ENCODE measurements at regions not wholly inside any gene's neighbourhood (a gene's known extent, or its start where the extent isn't known, plus 50 kb on each side); places are given as distances from the start of the nearest gene placed in this dataset.

DNA sequence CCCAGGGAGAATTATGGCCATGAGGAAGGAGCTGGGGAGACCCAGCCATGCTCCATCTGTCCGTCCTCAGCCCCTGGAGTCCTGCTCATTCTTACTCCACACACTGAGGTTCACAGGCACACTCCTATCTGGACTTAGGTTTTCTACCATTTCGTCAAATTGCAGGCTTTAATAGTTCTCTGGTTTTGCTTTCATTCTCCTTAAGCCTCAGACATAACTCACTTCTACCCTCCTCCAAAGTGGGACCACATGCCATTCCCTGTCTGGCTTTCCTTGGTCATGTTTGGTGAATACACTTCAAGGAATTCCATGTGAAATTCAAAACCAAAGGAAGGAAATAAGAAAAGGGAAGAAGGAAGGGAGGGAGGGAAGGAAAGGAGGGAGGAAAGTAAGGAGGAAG is 115.7 kb downstream of the CMPK2 start:
- TF ChIP-seq CTCF (IDR thresholded peaks at IDR 0.05; ENCODE audit: insufficient read depth, low read depth, low read length, missing control alignments), result no peak
- no peak overlapping the region for H3K4me3 ChIP-seq (ENCODE audit: low read length)
- no peak for DNase-seq (ENCODE audit: low read depth)

DNA sequence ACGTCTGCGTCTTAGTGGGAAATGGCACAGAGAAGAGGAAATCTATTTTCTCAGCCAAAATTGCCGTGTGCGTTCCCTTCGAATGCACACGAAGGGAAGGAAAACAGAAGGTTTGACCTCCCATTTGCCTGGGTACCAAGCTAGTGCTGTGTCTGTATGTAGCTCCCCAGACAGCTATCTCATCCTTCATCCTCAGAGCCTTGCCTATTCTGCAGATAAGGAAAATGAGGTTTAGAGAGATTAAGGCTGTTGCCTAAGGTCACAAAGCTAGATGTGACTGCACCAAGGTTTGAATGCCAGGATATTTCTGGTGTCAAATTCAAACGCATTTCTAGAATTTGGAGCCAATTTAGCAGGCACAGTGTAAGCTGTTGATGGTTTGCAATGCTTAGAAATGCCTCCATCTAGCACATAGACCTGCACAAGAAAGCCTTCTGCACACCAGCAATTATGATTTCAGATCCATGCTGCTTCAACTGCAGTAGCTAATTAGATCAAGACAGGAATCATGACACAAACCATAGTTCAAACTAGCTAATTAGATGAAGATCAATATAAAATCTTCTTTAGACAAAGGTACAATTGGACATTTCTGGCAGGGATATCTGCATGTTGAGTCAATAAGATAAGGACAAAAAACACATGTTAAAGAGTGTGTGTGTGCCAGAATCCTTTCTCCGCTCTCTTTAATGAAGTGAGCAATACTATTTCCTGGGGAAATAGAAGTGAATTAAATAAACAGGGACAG is 115.1 kb downstream of the CMPK2 start:
- no peak for TF ChIP-seq CTCF (IDR thresholded peaks at IDR 0.05; ENCODE audit: insufficient read depth, low read depth, low read length, missing control alignments)
- H3K4me3 ChIP-seq (ENCODE audit: low read length), result no peak overlapping the region
- DNase-seq (ENCODE audit: low read depth), result no peak

DNA sequence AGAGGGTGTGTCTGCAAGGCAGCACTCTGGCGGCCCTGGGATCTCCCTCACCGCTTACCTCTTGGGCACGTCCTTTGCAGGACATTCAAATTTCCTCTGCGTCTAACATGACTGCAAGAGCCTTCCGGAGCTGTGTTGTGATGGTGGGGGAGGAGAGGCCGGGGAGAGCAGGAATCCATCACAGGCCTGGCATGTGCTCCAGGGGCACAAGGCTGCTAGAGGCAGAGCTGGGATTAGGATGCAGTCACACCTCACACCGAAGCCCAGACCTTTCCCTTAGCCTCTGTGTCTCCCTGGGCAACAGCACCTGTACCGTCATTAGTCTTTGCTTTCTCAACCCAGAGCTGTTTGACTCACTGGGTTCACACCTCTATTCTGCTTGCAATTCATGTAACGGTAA is 111.3 kb downstream of the CMPK2 start:
- no peak for TF ChIP-seq CTCF (IDR thresholded peaks at IDR 0.05; ENCODE audit: insufficient read depth, low read depth, low read length, missing control alignments)
- H3K4me3 ChIP-seq (ENCODE audit: low read length), result no peak overlapping the region
- DNase-seq (ENCODE audit: low read depth), result no peak

DNA sequence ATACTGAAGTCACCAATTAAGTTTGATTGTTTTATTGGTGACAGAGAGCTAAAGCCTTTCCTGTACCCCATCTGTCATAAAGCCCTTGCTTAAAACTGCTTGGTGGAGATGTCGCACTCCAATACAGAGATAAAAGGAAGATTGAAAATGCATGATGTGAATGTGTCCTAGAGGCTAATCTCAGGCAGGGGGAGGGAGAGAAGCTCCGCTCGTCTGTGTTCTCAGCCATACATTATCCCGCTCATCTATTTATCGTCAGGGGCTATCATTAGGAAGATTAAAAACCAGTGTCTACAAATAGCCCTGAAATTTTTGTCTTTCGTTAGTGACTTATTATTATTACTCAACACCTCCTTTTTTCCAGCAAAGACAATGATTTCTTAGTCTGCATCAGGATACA is 110.3 kb downstream of the CMPK2 start:
- H3K4me3 ChIP-seq (ENCODE audit: low read length), result no peak overlapping the region
- no peak for TF ChIP-seq CTCF (IDR thresholded peaks at IDR 0.05; ENCODE audit: insufficient read depth, low read depth, low read length, missing control alignments)
- DNase-seq (ENCODE audit: low read depth), result no peak

- TF ChIP-seq CTCF (IDR thresholded peaks at IDR 0.05; ENCODE audit: insufficient read depth, low read depth, low read length, missing control alignments), result no peak
- no peak overlapping the region for H3K4me3 ChIP-seq (ENCODE audit: low read length)
- DNase-seq (ENCODE audit: low read depth), result no peak
Observed at GRCh38 chr2:6757215-6757614, 108.5 kb downstream of the CMPK2 start.

GRCh38 chr2:6759689-6760088 is 106.0 kb downstream of the CMPK2 start:
- no peak for DNase-seq (ENCODE audit: low read depth)
- H3K4me3 ChIP-seq (ENCODE audit: low read length), result no peak overlapping the region
- TF ChIP-seq CTCF (IDR thresholded peaks at IDR 0.05; ENCODE audit: insufficient read depth, low read depth, low read length, missing control alignments), result no peak

- no peak for DNase-seq (ENCODE audit: low read depth)
- no peak overlapping the region for H3K4me3 ChIP-seq (ENCODE audit: low read length)
- TF ChIP-seq CTCF (IDR thresholded peaks at IDR 0.05; ENCODE audit: insufficient read depth, low read depth, low read length, missing control alignments), result no peak
Observed at GRCh38 chr2:6760132-6760531, 105.6 kb downstream of the CMPK2 start.
